ENCODE measurements at regions not wholly inside any gene's neighbourhood (a gene's known extent, or its start where the extent isn't known, plus 50 kb on each side); places are given as distances from the start of the nearest gene placed in this dataset.

- TF ChIP-seq CREB1 (CRISPR knock-in tag; IDR thresholded peaks at IDR 0.05; ENCODE audit: low read depth) = no peak
- no peak for TF ChIP-seq ETS1 (IDR thresholded peaks at IDR 0.05)
- TF ChIP-seq ZNF462 (CRISPR knock-in tag; IDR thresholded peaks at IDR 0.05) = no peak
- no peak for TF ChIP-seq JUNB (IDR thresholded peaks at IDR 0.05; ENCODE audit: unreplicated experiment)
- no peak for TF ChIP-seq ZNF114 (CRISPR knock-in tag; IDR thresholded peaks at IDR 0.05)
- no peak for TF ChIP-seq REST (IDR thresholded peaks at IDR 0.05; ENCODE audit: unreplicated experiment)
- no peak for TF ChIP-seq CTCF (conservative IDR thresholded peaks at IDR 0.05; ENCODE audit: low read depth in 2 of 2)
- no peak for TF ChIP-seq STAT1 (IDR thresholded peaks at IDR 0.05; ENCODE audit: unreplicated experiment)
- TF ChIP-seq POLR2AphosphoS5 (IDR thresholded peaks at IDR 0.05; ENCODE audit: low read depth) = no peak
- TF ChIP-seq EZH2 (IDR thresholded peaks at IDR 0.05; ENCODE audit: low read depth, unreplicated experiment) = no peak
- Mint-ChIP-seq H3K4me1 (peaks cover 7% of the 10 kb centered on the region; the same call in 2 of the 3 replicates), H3K27me3 (ENCODE audit: insufficient read depth, low read depth, poor library complexity) (no peaks in the 10 kb centered on the region), H3K4me3 (no peak overlapping the region), H3K27ac (0 out of 2 replicates have a peak overlapping the region, but pooled peaks have one; percentile 36), H3K9me3 (no peaks in the 10 kb centered on the region; the same call in 2 of the 3 replicates), H3K36me3 (ENCODE audit: low read depth) (no peaks in the 10 kb centered on the region)
- Histone ChIP-seq H3K27me3 (ENCODE audit: insufficient read depth) (no peaks in the 10 kb centered on the region), H3K79me2 (replicated peaks; ENCODE audit: insufficient read depth) (no peaks in the 10 kb centered on the region), H4K20me1 (replicated peaks; ENCODE audit: insufficient read depth) (no peaks in the 10 kb centered on the region), H3F3A (replicated peaks; ENCODE audit: low read depth) (no peaks in the 10 kb centered on the region), H3K9me2 (ENCODE audit: insufficient read depth) (no peaks in the 10 kb centered on the region), H3K27ac (ENCODE audit: low read depth) (no peak overlapping the region), H3K4me1 (ENCODE audit: insufficient read depth) (no peaks in the 10 kb centered on the region), H3K4me3 (no peak overlapping the region), H3K4me2 (no peak overlapping the region), H2AFZ (peak overlapping the region; percentile 44; the same call in 1 of the 2 replicates), H3K36me3 (ENCODE audit: insufficient read depth) (no peaks in the 10 kb centered on the region)
- no peak for DNase-seq (ENCODE audit: low spot score)
- no peak for ATAC-seq
Measured at GRCh38 chr14:51545396-51545795, 106.3 kb upstream of the FRMD6 start.
